ENCODE measurements at regions not wholly inside any gene's neighbourhood (a gene's known extent, or its start where the extent isn't known, plus 50 kb on each side); places are given as distances from the start of the nearest gene placed in this dataset.

- Histone ChIP-seq H3K79me2 (ENCODE audit: control insufficient read depth, insufficient read depth, low read length) (no peaks in the 10 kb centered on the region), H3K27me3 (replicated peaks in 1 of 2; ENCODE audit: control insufficient read depth in 2 of 2, insufficient read depth in 2 of 2, low read length in 1 of 2) (no peaks in the 10 kb centered on the region; a peak in 1 of 4 replicates), H3K36me3 (ENCODE audit: control insufficient read depth in 2 of 2, insufficient read depth in 2 of 2, low read length in 1 of 2) (no peaks in the 10 kb centered on the region), H3K27ac (ENCODE audit: control insufficient read depth, insufficient read depth) (no peak overlapping the region), H3K4me1 (ENCODE audit: control insufficient read depth, insufficient read depth, low read length) (no peaks in the 10 kb centered on the region), H3K4me3 (no peak overlapping the region), H3K4me2 (ENCODE audit: control insufficient read depth, insufficient read depth) (no peak overlapping the region), H3K9ac (ENCODE audit: control insufficient read depth, insufficient read depth, low read length) (no peak overlapping the region), H4K20me1 (ENCODE audit: control insufficient read depth, insufficient read depth) (no peaks in the 10 kb centered on the region), H3K9me3 (replicated peaks; ENCODE audit: control insufficient read depth, insufficient read depth, low read length) (no peaks in the 10 kb centered on the region), H2AFZ (ENCODE audit: control insufficient read depth, low read depth, low read length) (no peak overlapping the region)
- ChIA-PET CTCF (interaction anchor here (0.6 kb wide), 1 partner anchor 987 kb away, joined by 5 read pairs; no protein-coding TSS in a partner anchor), SMC1A (ENCODE audit: uncharacterized antibody, unreplicated experiment) (no interaction called here), RAD21 (ENCODE audit: unreplicated experiment) (no interaction called here), POLR2A (no interaction called here)
- DNase-seq (ENCODE audit: low read depth, low spot score) = no peak
- FAIRE-seq = no peak
- intact Hi-C loops (cut with micrococcal nuclease; ENCODE audit: unreplicated experiment) (no loop called here), in situ Hi-C loops (cut with MboI) (no loop called here)
- BruUV-seq (replicated peaks) = no TSS peak
- TF ChIP-seq MXI1 (IDR thresholded peaks at IDR 0.05; ENCODE audit: low read depth, low read length) = no peak
- TF ChIP-seq RAD51 (IDR thresholded peaks at IDR 0.05) = no peak
- no peak for TF ChIP-seq ZSCAN29 (IDR thresholded peaks at IDR 0.05)
- TF ChIP-seq WRNIP1 (IDR thresholded peaks at IDR 0.05; ENCODE audit: borderline replicate concordance, low read depth, low read length) = no peak
- no peak for TF ChIP-seq ELK1 (IDR thresholded peaks at IDR 0.05; ENCODE audit: low read depth, low read length)
- no peak for TF ChIP-seq BHLHE40 (IDR thresholded peaks at IDR 0.05; ENCODE audit: borderline replicate concordance in 1 of 2, low read depth in 2 of 2, low read length in 1 of 2)
- no peak for TF ChIP-seq MTA2 (IDR thresholded peaks at IDR 0.05; ENCODE audit: low read depth)
- TF ChIP-seq KAT2A (conservative IDR thresholded peaks at IDR 0.05; ENCODE audit: control insufficient read depth, low read depth, low read length) = no peak
- TF ChIP-seq GATAD2B (conservative IDR thresholded peaks at IDR 0.05; ENCODE audit: low read depth) = no peak
- TF ChIP-seq FOS (IDR thresholded peaks at IDR 0.05; ENCODE audit: borderline replicate concordance, extremely low read depth, insufficient read length) = no peak
- no peak for TF ChIP-seq PKNOX1 (IDR thresholded peaks at IDR 0.05)
- TF ChIP-seq POLR2A (IDR thresholded peaks at IDR 0.05; ENCODE audit: low read depth, low read length) = no peak
- TF ChIP-seq DPF2 (IDR thresholded peaks at IDR 0.05) = no peak
- TF ChIP-seq RUNX3 (IDR thresholded peaks at IDR 0.05; ENCODE audit: low read length) = no peak
- no peak for TF ChIP-seq CHD1 (IDR thresholded peaks at IDR 0.05; ENCODE audit: low read depth, low read length)
- no peak for TF ChIP-seq SMAD1 (IDR thresholded peaks at IDR 0.05; ENCODE audit: low read depth, partially characterized antibody)
- TF ChIP-seq BMI1 (IDR thresholded peaks at IDR 0.05; ENCODE audit: borderline replicate concordance) = no peak
- TF ChIP-seq POLR2AphosphoS2 (IDR thresholded peaks at IDR 0.05; ENCODE audit: low read depth, low read length) = no peak
- TF ChIP-seq SMC3 (IDR thresholded peaks at IDR 0.05; ENCODE audit: borderline replicate concordance, low read length) = no peak
- no peak for TF ChIP-seq SRF (IDR thresholded peaks at IDR 0.05; ENCODE audit: low read depth in 2 of 2, low read length in 2 of 2)
- 26% methylated on average over 11 of the region's 11 CpGs for WGBS (ENCODE audit: insufficient coverage, insufficient replicate concordance, low lambda C conversion rate, missing lambda C conversion rate)
- no peak for ATAC-seq
Measured at GRCh38 chr16:82363026-82363816, 193.2 kb upstream of the MPHOSPH6 start.

Data from GM12878 (cell line).